Renal pelvis (tissue), 1 donor: ENCODE measurements at regions not wholly inside any gene's neighbourhood (a gene's known extent, or its start where the extent isn't known, plus 50 kb on each side); places are given as distances from the start of the nearest gene placed in this dataset.

ENCODE experiments used
- DNase-seq: peaks from one replicate; pipeline ENCODE4 v3.0.0-alpha.2; 2013

DNA sequence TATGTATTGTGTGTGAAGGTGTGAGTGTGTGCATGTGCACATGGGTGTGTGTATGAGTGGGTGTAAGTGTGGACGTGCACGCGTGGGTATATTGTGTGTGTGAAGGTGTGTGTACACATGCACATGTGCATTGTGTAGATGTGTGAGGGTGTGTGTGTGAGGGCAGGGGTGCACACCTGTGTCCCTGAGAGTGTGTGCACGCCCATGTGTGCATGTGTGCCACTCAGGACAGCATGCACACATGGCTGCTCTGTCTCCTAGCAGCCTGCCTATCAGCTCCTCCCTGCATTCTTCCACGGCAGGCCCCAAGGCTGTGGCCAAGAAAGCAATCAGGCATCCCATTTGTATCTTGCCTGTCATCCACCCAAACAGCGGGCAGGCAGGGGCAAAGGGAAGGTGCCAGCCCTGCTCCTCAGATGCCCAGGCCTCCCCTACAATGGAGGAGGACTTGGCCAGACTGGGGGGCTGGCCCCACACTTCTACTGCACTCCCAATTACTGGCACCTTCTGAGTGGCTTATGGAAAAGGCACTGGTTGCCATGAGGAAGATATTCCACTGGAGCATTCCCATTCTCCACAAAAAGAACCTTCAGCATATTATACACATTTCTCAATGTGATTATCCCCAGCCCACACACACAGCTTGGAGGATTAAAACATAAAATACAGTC is 380.4 kb upstream of the ZMIZ1 start:
- DNase-seq = peak; percentile 35

GRCh38 chr10:78688901-78689583 is 379.7 kb upstream of the ZMIZ1 start:
- DNase-seq = peak; percentile 80

GRCh38 chr10:78689584-78689935 is 379.2 kb upstream of the ZMIZ1 start:
- no peak for DNase-seq

DNA sequence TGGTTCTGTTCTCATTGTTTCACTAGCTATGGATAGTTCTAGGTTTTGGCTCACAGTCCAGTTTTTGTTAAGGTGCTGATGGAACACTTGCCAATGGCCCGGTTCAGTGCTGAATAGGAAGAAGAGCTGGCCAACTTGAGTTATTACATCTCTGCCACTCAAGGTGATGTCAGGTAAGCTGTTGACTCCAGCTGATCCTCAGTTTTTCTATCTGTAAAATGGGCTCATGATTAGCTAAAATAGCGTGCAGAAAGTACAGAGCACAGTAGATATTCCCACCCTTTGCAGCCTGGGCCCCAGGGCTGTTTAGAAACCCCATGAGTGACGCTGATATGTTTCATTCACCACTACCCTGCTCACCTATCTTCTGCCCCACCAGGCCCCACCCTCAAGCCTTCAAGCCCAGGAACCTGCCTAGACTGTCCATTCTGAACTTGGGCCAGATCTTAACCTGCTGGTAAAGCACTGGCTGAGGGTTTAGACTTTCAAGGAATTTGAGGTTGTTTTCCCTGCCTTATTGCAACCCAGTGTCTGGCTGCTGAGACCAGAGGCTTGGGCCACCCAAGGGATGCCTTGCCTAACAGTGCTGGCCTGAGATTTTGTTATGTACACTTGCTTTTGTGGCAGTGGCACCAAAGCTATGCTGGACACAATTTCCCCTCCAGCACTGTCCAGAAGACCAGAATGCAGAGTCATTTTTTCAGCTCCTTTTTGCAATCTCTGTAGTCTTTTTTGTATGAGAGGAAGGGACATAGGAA is 378.2 kb upstream of the ZMIZ1 start:
- no peak for DNase-seq

GRCh38 chr10:78691301-78692030 is 377.3 kb upstream of the ZMIZ1 start:
- DNase-seq = no peak

- DNase-seq = no peak
Measured at GRCh38 chr10:78692071-78692470, 376.7 kb upstream of the ZMIZ1 start.

DNA sequence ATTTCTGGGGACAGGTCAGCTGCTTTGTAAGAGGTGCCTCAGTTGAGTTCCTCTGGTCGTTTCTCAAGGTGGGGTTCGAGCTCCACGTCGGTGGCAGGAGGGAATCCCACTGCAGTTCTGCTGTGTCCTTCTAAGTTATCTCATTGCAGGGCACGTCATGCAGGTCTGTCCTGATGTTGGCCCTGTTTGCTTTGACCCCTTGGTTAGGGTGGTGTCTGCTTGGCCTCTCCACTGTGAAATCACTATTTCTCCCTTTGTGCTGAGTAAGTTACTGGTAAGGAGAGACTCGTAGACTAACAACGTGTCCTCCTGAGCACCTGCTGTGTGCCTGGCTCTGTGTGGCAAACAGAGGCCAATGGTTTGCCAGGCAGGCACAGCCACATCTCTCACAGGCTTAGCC is 372.9 kb upstream of the ZMIZ1 start:
- no peak for DNase-seq

- no peak for DNase-seq
Measured at GRCh38 chr10:78696791-78697395, 371.9 kb upstream of the ZMIZ1 start.

DNA sequence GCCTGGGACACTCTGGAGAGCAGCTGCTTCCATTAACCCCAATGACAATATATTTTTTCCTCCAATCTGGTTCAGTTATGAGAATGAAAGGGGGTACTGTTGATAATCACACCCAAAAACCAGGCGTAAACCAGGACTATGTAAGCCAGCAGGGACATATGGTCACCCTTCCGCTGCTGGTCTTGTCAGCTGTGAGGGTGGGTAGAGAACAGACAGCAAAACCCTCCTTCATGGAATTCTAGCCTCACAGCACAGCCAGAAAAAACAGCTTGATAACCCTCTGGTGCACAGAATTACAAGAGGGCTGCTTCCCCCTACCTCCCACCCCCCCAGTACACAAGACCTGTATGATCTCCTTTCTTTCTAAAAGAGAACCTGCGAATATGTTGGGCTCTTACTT is 368.8 kb upstream of the ZMIZ1 start:
- DNase-seq = no peak

- DNase-seq = peak; percentile 22
Measured at GRCh38 chr10:78700413-78700812, 368.4 kb upstream of the ZMIZ1 start.

DNA sequence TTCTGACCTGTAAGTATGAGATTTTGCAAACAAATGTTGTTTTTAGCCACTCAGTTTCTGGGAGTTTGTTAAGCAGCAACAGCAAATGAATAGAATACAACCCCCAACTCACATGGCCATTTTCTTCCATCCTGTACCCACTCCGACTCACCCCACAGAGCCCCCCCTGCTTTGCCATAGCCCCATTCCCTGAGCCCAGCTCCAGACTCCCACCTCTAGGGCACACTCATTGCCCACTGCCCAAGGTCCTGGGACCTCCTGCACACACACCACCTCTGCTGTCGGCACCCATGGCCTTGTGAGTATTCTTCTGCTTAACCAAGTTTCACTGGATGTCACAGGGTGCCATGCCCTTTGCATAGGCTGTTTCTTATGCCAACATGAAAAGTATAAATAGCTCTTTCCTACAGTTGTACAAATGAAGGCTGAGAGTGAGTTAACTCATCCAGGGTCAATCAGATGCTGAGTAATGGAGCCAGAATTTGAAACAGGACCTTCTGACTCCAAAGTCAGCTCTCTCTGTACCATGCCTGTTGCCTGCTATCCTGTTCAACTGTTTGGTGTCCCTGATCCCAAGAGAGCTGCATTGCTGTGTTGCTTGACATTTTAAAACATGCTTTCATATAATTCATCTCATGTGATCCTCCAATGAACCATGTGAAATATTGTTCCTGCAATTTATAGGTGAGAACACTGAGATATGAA is 367.8 kb upstream of the ZMIZ1 start:
- no peak for DNase-seq

DNA sequence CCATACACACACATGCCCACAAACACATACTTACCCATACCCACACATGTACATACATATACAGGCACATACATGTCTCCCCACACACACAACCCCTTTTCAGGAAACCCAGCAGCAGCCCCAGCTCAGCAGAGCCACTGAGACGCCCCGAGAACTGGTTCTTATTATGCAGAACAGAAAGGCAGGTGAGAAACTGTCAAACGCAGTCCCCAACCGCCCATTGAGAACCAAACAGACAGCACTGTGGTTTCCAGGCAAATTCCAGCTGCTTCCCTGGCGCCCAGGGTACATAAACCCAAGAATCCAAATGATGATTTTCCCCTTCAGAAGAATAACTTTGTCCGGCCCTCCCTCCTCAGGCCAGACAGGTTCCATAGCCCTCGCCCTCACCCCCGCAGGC is 366.6 kb upstream of the ZMIZ1 start:
- no peak for DNase-seq

DNA sequence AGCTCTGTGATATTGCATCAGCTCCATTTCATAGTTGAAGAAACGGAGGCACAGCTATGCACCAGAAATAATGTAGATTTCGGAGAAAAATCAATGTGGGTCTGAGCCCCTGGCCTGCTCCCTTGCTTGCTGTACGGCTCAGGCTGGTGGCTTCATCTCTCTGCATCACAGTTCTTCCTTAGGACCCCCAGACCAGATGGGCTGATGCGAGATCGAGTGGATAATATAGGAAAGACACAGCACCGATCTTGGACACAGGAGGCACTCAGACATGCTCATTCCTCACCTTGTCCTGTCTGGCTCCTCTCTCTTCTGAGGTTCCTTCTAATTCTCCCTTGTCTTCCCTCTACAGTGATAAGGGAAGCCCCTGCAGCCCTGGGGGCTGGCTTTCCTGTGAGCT is 365.9 kb upstream of the ZMIZ1 start:
- DNase-seq = no peak

- DNase-seq = peak; percentile 24
Measured at GRCh38 chr10:78703593-78703992, 365.2 kb upstream of the ZMIZ1 start.

DNA sequence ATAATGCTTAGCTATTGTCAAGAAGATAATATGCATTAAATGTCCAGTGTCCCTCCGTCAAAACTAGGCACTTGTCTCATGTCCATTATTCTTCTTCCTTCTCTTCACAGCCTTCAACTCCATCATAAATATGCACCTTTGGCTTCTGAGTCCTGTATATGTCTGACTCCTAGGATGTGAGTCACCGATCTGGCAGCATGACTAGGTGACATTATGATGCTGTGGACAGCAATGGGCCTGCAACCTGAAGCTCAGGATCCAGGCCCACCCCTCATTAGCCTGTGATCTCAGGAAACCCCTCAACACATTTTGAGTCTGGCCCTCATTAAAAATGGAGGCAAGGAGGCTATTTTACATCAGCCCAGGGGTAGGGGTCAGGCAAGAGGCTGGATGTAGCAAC is 362.5 kb upstream of the ZMIZ1 start:
- no peak for DNase-seq

- DNase-seq = peak; percentile 21
Measured at GRCh38 chr10:78706726-78707540, 361.8 kb upstream of the ZMIZ1 start.

DNA sequence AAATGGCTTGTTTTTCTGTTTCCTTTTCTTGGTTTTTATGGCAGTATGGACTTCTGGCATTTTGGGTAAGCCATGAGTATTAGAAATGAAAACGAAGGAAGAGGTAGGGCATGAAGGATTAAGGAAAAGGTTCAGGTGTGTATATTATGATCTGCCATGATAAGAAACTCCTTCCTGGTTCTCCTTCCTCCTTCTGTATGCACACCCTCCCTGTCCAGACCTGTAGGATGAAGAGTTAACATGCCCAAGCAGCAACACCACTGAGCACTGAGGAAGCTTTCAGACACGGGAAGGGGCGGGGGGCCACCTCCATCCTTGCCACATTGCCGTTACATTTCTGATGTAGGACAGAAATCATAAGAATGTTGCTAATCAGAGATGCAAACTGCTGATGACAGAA is 361.0 kb upstream of the ZMIZ1 start:
- DNase-seq = no peak

- DNase-seq = no peak
Measured at GRCh38 chr10:78712147-78712546, 356.6 kb upstream of the ZMIZ1 start.

DNA sequence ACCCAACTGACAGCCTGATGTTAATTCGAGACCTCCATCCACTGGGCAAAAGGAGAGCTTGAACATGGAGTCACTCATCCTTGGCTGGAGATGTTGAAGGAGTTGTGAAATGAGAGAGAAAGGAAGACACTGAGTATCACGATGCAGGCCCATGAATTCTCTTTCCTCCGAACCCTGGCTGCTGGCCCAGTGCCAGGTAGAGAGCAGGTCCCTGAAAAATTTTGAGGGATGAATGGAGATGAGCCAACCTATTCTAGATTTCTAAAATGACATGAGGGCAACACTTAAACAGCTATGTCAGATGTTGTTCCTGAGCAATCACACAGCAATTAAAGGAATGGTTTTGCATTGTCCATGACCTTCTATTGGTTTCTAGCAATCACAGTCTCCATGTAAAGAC is 355.1 kb upstream of the ZMIZ1 start:
- DNase-seq = no peak

- no peak for DNase-seq
Measured at GRCh38 chr10:78714225-78714624, 354.5 kb upstream of the ZMIZ1 start.

DNA sequence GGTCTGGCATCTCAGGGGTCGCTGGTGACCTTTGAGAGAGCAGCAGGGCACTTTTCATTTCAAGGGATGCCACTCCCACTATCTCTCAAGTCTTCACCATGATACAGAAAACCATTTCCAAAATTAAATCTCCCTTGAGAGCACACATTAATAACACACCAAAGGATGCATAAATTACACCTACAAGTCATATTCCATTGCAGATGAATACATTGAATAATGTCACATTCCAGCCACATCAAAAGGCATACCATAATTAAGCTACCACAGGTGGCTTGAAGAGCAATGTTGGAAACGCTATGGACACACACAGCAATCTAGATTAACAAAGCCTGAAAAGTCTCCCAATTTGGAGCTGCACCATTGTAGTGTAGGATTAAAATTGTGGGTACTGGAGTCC is 353.3 kb upstream of the ZMIZ1 start:
- no peak for DNase-seq
